SK-N-SH treated with all-trans-retinoic acid at 6 μM for 48 hours (cell line): ENCODE measurements at regions not wholly inside any gene's neighbourhood (a gene's known extent, or its start where the extent isn't known, plus 50 kb on each side); places are given as distances from the start of the nearest gene placed in this dataset.

Source experiments
- BACH2 ChIP-seq: fragments of 250-450 bp; sonication (Bioruptor Pico); IDR thresholded peaks from 2 replicates; pipeline ENCODE4 v1.9.0; 2021; ENCODE audit warnings: mild to moderate bottlenecking, borderline replicate concordance
- CSRNP3 ChIP-seq: fragments of 250-450 bp; sonication (Bioruptor Pico); IDR thresholded peaks from 2 replicates; pipeline ENCODE4 v1.5.1; 2021; ENCODE audit warnings: mild to moderate bottlenecking, moderate library complexity
- ESRRG ChIP-seq: fragments of 250-450 bp; sonication (Bioruptor Pico); IDR thresholded peaks from 2 replicates; pipeline ENCODE4 v1.6.1; 2021; ENCODE audit warnings: mild to moderate bottlenecking
- GLIS3 ChIP-seq: fragments of 250-450 bp; sonication (Bioruptor Pico); IDR thresholded peaks from 2 replicates; pipeline ENCODE4 v1.5.0; 2020; ENCODE audit warnings: mild to moderate bottlenecking, moderate library complexity
- OSR1 ChIP-seq: fragments of 250-450 bp; sonication (Bioruptor Pico); IDR thresholded peaks from 2 replicates; pipeline ENCODE4 v1.8.0; 2022; ENCODE audit warnings: moderate library complexity, mild to moderate bottlenecking, inconsistent platforms
- RARB ChIP-seq: fragments of 250-450 bp; sonication (Bioruptor Pico); IDR thresholded peaks from 2 replicates; pipeline ENCODE4 v1.8.0; 2021; ENCODE audit warnings: mild to moderate bottlenecking, moderate library complexity
- TCF4 ChIP-seq: fragments of 250-450 bp; sonication (Bioruptor Pico); IDR thresholded peaks from 2 replicates; pipeline ENCODE4 v1.8.0; 2021; ENCODE audit warnings: mild to moderate bottlenecking, moderate library complexity, borderline replicate concordance
- ZC3H10 ChIP-seq: fragments of 250-450 bp; sonication (Bioruptor Pico); IDR thresholded peaks from 2 replicates; pipeline ENCODE4 v1.5.1; 2021; ENCODE audit warnings: mild to moderate bottlenecking, moderate library complexity
- ZFP3 ChIP-seq: fragments of 250-450 bp; sonication (Bioruptor Pico); IDR thresholded peaks from 2 replicates; pipeline ENCODE4 v1.5.0; 2020; ENCODE audit warnings: mild to moderate bottlenecking, moderate library complexity
- ZNF70 ChIP-seq: fragments of 450-650 bp; formaldehyde crosslinking; IDR thresholded peaks from 2 replicates; pipeline ENCODE4 v1.5.0; 2020; ENCODE audit warnings: mild to moderate bottlenecking, moderate library complexity
- TF ChIP-seq, protein P1 (sequence below): fragments of 250-450 bp; sonication (Bioruptor Pico); IDR thresholded peaks from 2 replicates; pipeline ENCODE4 v1.8.0; 2020; ENCODE audit warnings: mild to moderate bottlenecking, moderate library complexity, borderline replicate concordance
- TF ChIP-seq, protein P2 (sequence below): fragments of 250-450 bp; sonication (Bioruptor Pico); IDR thresholded peaks from 2 replicates; pipeline ENCODE4 v1.5.1; 2020; ENCODE audit warnings: low read depth, mild to moderate bottlenecking, moderate library complexity

DNA sequence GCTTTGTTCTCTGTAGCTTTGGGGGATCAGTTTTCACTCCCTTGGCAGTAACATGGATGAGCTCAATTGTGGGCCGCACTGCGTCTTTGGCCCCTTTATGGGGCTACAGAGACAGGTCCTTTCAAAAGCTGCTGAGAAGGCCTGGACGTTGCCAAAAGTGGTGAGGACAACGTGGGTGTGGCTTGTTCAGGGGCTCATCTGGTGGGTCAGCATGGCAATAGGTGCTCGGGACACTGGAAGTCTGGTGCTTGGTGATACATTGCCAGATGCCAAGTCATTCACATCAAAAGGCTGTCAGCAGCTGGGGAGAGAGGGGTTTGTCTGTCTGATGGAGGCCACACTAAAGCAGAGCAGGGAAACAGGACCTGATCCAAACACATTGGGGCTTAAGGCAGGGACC, 149.8 kb upstream of the EOLA2 start:
- TF ChIP-seq RARB (CRISPR knock-in tag) (no peak), ZFP3 (CRISPR knock-in tag) (no peak), TCF4 (CRISPR knock-in tag) (no peak), BACH2 (CRISPR knock-in tag) (no peak), ZC3H10 (CRISPR knock-in tag) (no peak), OSR1 (no peak), CSRNP3 (no peak), ZNF70 (CRISPR knock-in tag) (no peak), GLIS3 (CRISPR knock-in tag) (no peak), ESRRG (no peak)
- TF ChIP-seq, protein P1, sequence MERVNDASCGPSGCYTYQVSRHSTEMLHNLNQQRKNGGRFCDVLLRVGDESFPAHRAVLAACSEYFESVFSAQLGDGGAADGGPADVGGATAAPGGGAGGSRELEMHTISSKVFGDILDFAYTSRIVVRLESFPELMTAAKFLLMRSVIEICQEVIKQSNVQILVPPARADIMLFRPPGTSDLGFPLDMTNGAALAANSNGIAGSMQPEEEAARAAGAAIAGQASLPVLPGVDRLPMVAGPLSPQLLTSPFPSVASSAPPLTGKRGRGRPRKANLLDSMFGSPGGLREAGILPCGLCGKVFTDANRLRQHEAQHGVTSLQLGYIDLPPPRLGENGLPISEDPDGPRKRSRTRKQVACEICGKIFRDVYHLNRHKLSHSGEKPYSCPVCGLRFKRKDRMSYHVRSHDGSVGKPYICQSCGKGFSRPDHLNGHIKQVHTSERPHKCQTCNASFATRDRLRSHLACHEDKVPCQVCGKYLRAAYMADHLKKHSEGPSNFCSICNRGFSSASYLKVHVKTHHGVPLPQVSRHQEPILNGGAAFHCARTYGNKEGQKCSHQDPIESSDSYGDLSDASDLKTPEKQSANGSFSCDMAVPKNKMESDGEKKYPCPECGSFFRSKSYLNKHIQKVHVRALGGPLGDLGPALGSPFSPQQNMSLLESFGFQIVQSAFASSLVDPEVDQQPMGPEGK (CRISPR knock-in tag): no peak
- TF ChIP-seq, protein P2, sequence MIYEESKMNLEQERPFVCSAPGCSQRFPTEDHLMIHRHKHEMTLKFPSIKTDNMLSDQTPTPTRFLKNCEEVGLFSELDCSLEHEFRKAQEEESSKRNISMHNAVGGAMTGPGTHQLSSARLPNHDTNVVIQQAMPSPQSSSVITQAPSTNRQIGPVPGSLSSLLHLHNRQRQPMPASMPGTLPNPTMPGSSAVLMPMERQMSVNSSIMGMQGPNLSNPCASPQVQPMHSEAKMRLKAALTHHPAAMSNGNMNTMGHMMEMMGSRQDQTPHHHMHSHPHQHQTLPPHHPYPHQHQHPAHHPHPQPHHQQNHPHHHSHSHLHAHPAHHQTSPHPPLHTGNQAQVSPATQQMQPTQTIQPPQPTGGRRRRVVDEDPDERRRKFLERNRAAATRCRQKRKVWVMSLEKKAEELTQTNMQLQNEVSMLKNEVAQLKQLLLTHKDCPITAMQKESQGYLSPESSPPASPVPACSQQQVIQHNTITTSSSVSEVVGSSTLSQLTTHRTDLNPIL (CRISPR knock-in tag): no peak
